Lower leg skin (tissue), 3 donors: ENCODE measurements at regions not wholly inside any gene's neighbourhood (a gene's known extent, or its start where the extent isn't known, plus 50 kb on each side); places are given as distances from the start of the nearest gene placed in this dataset.

Experiments used
- CTCF ChIP-seq, 3 donors: fragments of 450-650 bp; IDR thresholded peaks; one replicate each; pipeline ENCODE4 v1.5.1; 2016; ENCODE audit warnings: antibody characterized with exemption in 3 of 3, mild to moderate bottlenecking in 3 of 3, moderate library complexity in 2 of 3
- POLR2A ChIP-seq, 2 donors: fragments of 450-650 bp; IDR thresholded peaks; one replicate each; pipeline ENCODE4 v1.6.1; 2016 to 2017; ENCODE audit warnings: antibody characterized with exemption in 2 of 2, mild to moderate bottlenecking in 1 of 2, moderate library complexity in 1 of 2

- TF ChIP-seq CTCF (IDR thresholded peaks at IDR 0.05) (no peak), POLR2A (IDR thresholded peaks at IDR 0.05) (no peak)
These were observed 74.5 kb upstream of the BOD1L1 start for GRCh38 chr4:13701937-13702446.
